ENCODE measurements at regions not wholly inside any gene's neighbourhood (a gene's known extent, or its start where the extent isn't known, plus 50 kb on each side); places are given as distances from the start of the nearest gene placed in this dataset.

GRCh38 chr3:19029837-19030521, 118.3 kb upstream of the KCNH8 start:
- Histone ChIP-seq H4K20me1 (ENCODE audit: insufficient read depth, low read length) (no peaks in the 10 kb centered on the region), H3K4me1 (ENCODE audit: insufficient read depth, low read length) (no peaks in the 10 kb centered on the region), H3K4me2 (ENCODE audit: insufficient read depth, low read length) (no peak overlapping the region), H3K9me3 (ENCODE audit: low read depth, low read length) (no peaks in the 10 kb centered on the region), H3K27ac (ENCODE audit: low read depth, low read length) (no peak overlapping the region), H3K27me3 (ENCODE audit: insufficient read depth, low read length) (no peaks in the 10 kb centered on the region), H3K36me3 (ENCODE audit: insufficient read depth, low read length) (no peaks in the 10 kb centered on the region), H2AFZ (ENCODE audit: low read length) (no peak overlapping the region), H3K4me3 (ENCODE audit: insufficient read depth, low read length) (no peak overlapping the region), H3K79me2 (ENCODE audit: insufficient read depth, low read length) (no peaks in the 10 kb centered on the region)
- DNase-seq (ENCODE audit: insufficient read length, low spot score, missing footprints) = no peak
- TF ChIP-seq CTCF (IDR thresholded peaks at IDR 0.05; ENCODE audit: extremely low read depth, low read depth, low read length) = no peak

GRCh38 chr3:19025441-19025840, 122.9 kb upstream of the KCNH8 start:
- Histone ChIP-seq H3K4me3 (ENCODE audit: insufficient read depth, low read length) (no peak overlapping the region), H3K4me1 (ENCODE audit: insufficient read depth, low read length) (no peaks in the 10 kb centered on the region), H3K36me3 (ENCODE audit: insufficient read depth, low read length) (no peaks in the 10 kb centered on the region), H3K79me2 (ENCODE audit: insufficient read depth, low read length) (no peaks in the 10 kb centered on the region), H4K20me1 (ENCODE audit: insufficient read depth, low read length) (no peaks in the 10 kb centered on the region), H3K4me2 (ENCODE audit: insufficient read depth, low read length) (no peak overlapping the region), H3K27ac (ENCODE audit: low read depth, low read length) (no peak overlapping the region), H3K9me3 (ENCODE audit: low read depth, low read length) (no peaks in the 10 kb centered on the region), H3K27me3 (ENCODE audit: insufficient read depth, low read length) (no peaks in the 10 kb centered on the region), H2AFZ (ENCODE audit: low read length) (no peak overlapping the region)
- TF ChIP-seq CTCF (IDR thresholded peaks at IDR 0.05; ENCODE audit: extremely low read depth, low read depth, low read length) = no peak
- no peak for DNase-seq (ENCODE audit: insufficient read length, low spot score, missing footprints)

- Histone ChIP-seq H3K4me2 (ENCODE audit: insufficient read depth, low read length) (no peak overlapping the region), H3K27ac (ENCODE audit: low read depth, low read length) (no peak overlapping the region), H3K4me3 (ENCODE audit: insufficient read depth, low read length) (no peak overlapping the region), H3K27me3 (ENCODE audit: insufficient read depth, low read length) (no peaks in the 10 kb centered on the region), H3K36me3 (ENCODE audit: insufficient read depth, low read length) (no peaks in the 10 kb centered on the region), H3K79me2 (ENCODE audit: insufficient read depth, low read length) (no peaks in the 10 kb centered on the region), H3K4me1 (ENCODE audit: insufficient read depth, low read length) (no peaks in the 10 kb centered on the region), H3K9me3 (ENCODE audit: low read depth, low read length) (peaks cover 3% of the 10 kb centered on the region), H2AFZ (ENCODE audit: low read length) (no peak overlapping the region), H4K20me1 (ENCODE audit: insufficient read depth, low read length) (no peaks in the 10 kb centered on the region)
- no peak for TF ChIP-seq CTCF (IDR thresholded peaks at IDR 0.05; ENCODE audit: extremely low read depth, low read depth, low read length)
- DNase-seq (ENCODE audit: insufficient read length, low spot score, missing footprints) = no peak
These were observed 125.8 kb upstream of the KCNH8 start for GRCh38 chr3:19022546-19022945.

GRCh38 chr3:19016851-19017250, 131.5 kb upstream of the KCNH8 start:
- no peaks in the 10 kb centered on the region for H3K79me2 ChIP-seq (ENCODE audit: insufficient read depth, low read length)
- H3K36me3 ChIP-seq (ENCODE audit: insufficient read depth, low read length) = no peaks in the 10 kb centered on the region
- H3K4me3 ChIP-seq (ENCODE audit: insufficient read depth, low read length) = no peak overlapping the region
- H3K4me2 ChIP-seq (ENCODE audit: insufficient read depth, low read length) = no peak overlapping the region
- H2AFZ ChIP-seq (ENCODE audit: low read length) = no peak overlapping the region
- peaks cover 3% of the 10 kb centered on the region for H3K9me3 ChIP-seq (ENCODE audit: low read depth, low read length)
- H3K4me1 ChIP-seq (ENCODE audit: insufficient read depth, low read length) = no peaks in the 10 kb centered on the region
- no peaks in the 10 kb centered on the region for H4K20me1 ChIP-seq (ENCODE audit: insufficient read depth, low read length)
- TF ChIP-seq CTCF (IDR thresholded peaks at IDR 0.05; ENCODE audit: extremely low read depth, low read depth, low read length) = no peak
- no peak overlapping the region for H3K27ac ChIP-seq (ENCODE audit: low read depth, low read length)
- no peak for DNase-seq (ENCODE audit: insufficient read length, low spot score, missing footprints)
- no peaks in the 10 kb centered on the region for H3K27me3 ChIP-seq (ENCODE audit: insufficient read depth, low read length)

All from osteoblast (primary cell).